Ectodermal cell (in vitro differentiated cells): ENCODE measurements at regions not wholly inside any gene's neighbourhood (a gene's known extent, or its start where the extent isn't known, plus 50 kb on each side); places are given as distances from the start of the nearest gene placed in this dataset.

Experiments
- H3K27ac ChIP-seq: 2 replicates; pipeline ENCODE4 v1.7.0; 2013; ENCODE audit warnings: mild to moderate bottlenecking, low read depth, low read length; ENCODE audit not compliant: insufficient read depth, poor library complexity, severe bottlenecking
- H3K27me3 ChIP-seq: 2 replicates; pipeline ENCODE4 v1.7.0; 2013; ENCODE audit warnings: mild to moderate bottlenecking, low read length; ENCODE audit not compliant: insufficient read depth, control insufficient read depth, poor library complexity, severe bottlenecking
- H3K36me3 ChIP-seq: one replicate; pipeline ENCODE4 v1.7.0; 2013; ENCODE audit warnings: low read length; ENCODE audit not compliant: control insufficient read depth, insufficient read depth
- H3K4me1 ChIP-seq: one replicate; pipeline ENCODE4 v1.7.0; 2013; ENCODE audit warnings: low read length; ENCODE audit not compliant: control insufficient read depth, insufficient read depth
- H3K4me3 ChIP-seq: 2 replicates; pipeline ENCODE4 v1.7.0; 2013; ENCODE audit warnings: low read depth, low read length, control low read depth; ENCODE audit not compliant: insufficient read depth
- H3K9me3 ChIP-seq: 2 replicates; pipeline ENCODE4 v1.7.0; 2013; ENCODE audit warnings: mild to moderate bottlenecking, low read length, moderate library complexity; ENCODE audit not compliant: control insufficient read depth
- WGBS, 2 experiments: methylation state at CpG; one replicate each; pipeline ENCODE4 v1.1.7; 2013; ENCODE audit warnings: missing lambda C conversion rate in 2 of 2; 5-methylcytosine and 5-hydroxymethylcytosine counted together

DNA sequence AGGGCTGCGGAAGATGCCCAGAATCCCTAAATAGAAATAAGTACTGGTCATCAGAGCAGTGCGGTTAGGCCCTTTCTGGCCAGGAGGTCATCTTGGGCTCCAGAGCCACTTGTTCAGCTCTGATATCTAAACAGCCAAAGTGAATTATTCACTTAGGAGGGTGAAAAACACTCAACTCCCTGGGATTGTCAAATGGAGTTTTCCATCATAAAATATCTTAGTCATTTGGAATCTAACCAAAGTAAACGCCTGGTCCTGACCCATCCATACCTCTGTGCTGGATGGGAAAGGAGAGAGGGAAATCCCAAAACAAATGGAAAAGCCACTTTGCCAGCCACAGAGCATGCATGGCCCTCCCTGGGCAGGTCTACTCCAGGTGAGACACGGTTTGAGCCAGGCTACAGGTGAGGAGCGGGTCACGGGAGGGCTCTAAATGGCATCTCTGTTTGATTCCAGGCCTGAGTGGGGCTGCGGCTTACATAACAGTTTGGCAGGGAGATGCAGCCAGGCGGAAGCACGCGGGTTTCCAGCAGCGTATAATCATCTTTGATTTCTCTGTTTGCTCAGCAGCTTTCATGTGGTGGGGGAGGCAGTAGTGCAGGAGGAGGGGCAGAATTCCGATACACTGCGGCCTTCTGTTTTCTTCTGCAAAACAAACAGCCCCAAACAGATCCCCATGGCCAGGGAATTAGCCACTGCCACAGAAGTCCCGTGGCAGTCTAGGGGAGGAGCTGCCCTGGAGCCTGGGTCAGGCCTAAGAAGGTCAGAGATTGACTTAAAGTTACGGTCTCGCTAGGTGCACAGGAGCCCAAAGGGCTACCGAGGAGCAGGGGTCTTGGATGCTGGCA is 59.1 kb upstream of the ZNF648 start:
- no peak overlapping the region for H3K4me3 ChIP-seq
- H3K27me3 ChIP-seq: no peaks in the 10 kb centered on the region
- no peaks in the 10 kb centered on the region for H3K9me3 ChIP-seq
- no peak overlapping the region for H3K27ac ChIP-seq
- WGBS, 2 experiments: 91 to 93% methylated on average over 17 of the region's 17 CpGs
- no peaks in the 10 kb centered on the region for H3K36me3 ChIP-seq
- no peaks in the 10 kb centered on the region for H3K4me1 ChIP-seq

DNA sequence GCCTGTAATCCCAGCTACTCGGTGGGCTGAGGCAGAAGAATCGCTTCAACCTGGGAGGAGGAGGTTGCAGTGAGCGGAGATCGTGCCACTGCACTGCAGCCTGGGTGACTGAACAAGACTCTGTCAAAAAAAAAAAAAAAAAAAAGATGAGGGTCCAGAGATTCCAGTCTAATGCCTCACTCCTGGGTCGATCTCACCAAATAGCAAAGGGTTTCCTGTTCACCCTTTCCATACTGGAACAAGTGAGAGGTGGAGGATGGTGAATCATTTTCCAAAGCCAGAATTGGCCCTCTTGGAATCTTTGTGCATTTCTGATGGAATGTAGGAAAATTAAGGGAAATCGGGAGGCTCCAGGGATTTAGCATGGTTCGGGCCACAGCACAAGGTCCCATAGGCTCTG is 58.1 kb upstream of the ZNF648 start:
- H3K27ac ChIP-seq: no peak overlapping the region
- no peaks in the 10 kb centered on the region for H3K27me3 ChIP-seq
- H3K4me1 ChIP-seq: peaks cover 2% of the 10 kb centered on the region
- H3K36me3 ChIP-seq: no peaks in the 10 kb centered on the region
- WGBS, 2 experiments: 81% methylated on average over 7 of the region's 7 CpGs
- H3K4me3 ChIP-seq: no peak overlapping the region
- no peaks in the 10 kb centered on the region for H3K9me3 ChIP-seq

DNA sequence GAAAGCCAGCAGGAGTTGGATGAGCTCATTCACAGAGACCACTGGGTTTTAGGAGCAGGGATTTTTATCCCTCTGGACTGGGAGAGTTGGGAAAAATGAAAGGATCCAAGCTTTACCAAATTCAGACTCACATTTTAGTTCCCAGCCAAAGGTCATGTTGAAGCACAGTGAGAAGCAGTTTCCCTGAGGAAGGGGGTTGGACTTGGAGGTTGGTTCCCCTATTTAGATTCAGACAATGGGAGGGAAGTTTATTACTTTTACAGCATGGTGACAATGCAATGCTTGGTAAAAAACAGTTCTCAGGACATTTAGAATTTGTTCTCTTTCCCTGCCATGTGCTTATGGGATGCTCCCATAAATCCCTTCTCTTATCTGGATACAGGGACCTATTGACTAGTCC is 57.3 kb upstream of the ZNF648 start:
- Histone ChIP-seq H3K27ac (no peak overlapping the region), H3K27me3 (no peaks in the 10 kb centered on the region), H3K9me3 (no peaks in the 10 kb centered on the region)

DNA sequence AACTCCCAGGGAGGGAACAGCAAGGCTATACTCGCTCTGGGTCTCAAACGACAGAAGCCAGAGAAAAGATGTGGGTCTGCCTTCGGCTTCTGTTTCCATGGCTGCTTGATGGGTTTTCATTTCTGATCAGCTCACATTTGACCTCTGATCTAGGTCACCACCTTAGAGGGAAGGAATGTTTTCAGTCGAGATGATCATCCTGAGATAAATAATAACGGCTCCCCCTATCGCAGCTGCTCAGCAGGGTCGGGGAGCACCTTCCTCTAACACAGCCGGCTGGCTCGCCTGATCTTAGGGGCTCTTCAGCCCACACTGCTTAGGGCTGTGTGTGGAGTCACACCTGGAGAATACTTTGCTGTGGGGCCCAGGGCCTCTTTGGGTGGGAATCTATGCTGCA is 53.1 kb upstream of the ZNF648 start:
- no peaks in the 10 kb centered on the region for H3K36me3 ChIP-seq
- no peaks in the 10 kb centered on the region for H3K9me3 ChIP-seq
- no peaks in the 10 kb centered on the region for H3K27me3 ChIP-seq
- 76 to 79% methylated on average over 9 of the region's 9 CpGs for WGBS, 2 experiments
- no peak overlapping the region for H3K4me3 ChIP-seq
- peaks cover 5% of the 10 kb centered on the region for H3K4me1 ChIP-seq
- no peak overlapping the region for H3K27ac ChIP-seq

More for the DNA sequence above, 57.3 kb upstream of the ZNF648 start:
- H3K36me3 ChIP-seq: no peaks in the 10 kb centered on the region
- peaks cover 5% of the 10 kb centered on the region for H3K4me1 ChIP-seq
- H3K4me3 ChIP-seq: no peak overlapping the region

DNA sequence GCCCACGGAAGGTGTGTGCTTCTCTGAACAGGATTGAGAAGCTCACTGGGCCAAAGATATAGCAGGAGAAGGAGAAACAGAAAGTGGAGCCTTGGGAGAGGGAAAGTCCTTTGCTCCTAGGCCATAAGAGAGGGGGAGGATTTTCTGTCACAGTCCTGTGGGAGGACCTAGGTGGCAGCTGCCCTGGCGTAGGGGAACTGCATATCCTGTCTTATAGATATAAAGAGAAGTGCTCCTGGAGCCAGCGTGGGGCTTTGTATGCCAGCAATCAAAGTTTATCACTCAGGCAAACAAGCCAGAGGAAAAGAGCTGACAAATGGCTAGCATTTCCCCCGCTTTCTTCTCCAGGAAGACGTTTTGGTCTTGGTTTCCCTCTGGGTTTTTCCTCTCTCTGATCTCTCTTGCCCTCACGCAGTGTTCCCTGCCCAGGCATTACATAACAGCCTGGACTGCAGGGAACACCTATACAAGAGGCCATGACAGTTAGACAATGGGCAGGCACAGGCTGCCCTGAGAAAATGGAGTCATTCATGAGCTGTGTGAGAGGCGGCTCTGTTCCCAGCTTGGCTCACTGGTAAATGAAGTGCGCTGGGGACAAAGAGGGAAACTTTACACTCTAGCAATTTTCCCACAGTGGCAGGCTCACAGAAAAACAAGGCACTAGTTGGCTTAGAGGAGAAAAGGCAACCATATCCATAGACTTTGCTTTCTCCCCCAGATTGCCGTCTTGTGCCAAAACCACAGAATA is 52.5 kb upstream of the ZNF648 start:
- Histone ChIP-seq H3K36me3 (no peaks in the 10 kb centered on the region), H3K4me1 (peaks cover 5% of the 10 kb centered on the region), H3K4me3 (no peak overlapping the region), H3K27ac (peak overlapping the region; percentile 9), H3K9me3 (no peaks in the 10 kb centered on the region), H3K27me3 (no peaks in the 10 kb centered on the region)
- WGBS, 2 experiments: 80 to 86% methylated on average over 9 of the region's 9 CpGs

DNA sequence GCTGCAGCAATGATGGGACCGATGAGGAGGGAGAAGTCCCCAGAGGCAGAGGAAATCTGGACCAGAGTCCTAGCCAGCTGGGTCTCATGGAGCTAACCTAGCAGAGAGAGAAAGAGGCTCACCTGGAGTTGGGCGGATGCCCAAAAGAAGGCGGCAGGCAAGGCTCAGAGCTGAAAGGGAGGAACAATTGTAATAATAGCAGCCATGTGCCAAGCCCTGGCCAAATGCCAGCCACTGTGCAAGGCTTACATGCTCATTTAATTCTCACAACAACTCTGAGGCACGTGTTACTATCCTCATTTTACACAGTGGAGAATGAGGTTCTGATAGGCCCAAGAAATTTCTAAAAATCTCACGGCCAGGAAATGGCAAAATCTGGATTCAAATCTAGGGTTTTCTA is 50.0 kb upstream of the ZNF648 start:
- Histone ChIP-seq H3K4me3 (no peak overlapping the region), H3K4me1 (peaks cover 5% of the 10 kb centered on the region), H3K9me3 (no peaks in the 10 kb centered on the region), H3K27ac (no peak overlapping the region), H3K27me3 (no peaks in the 10 kb centered on the region), H3K36me3 (no peaks in the 10 kb centered on the region)
- WGBS, 2 experiments: 89 to 95% methylated on average over 5 of the region's 5 CpGs
